ENCODE measurements at regions not wholly inside any gene's neighbourhood (a gene's known extent, or its start where the extent isn't known, plus 50 kb on each side); places are given as distances from the start of the nearest gene placed in this dataset.

DNA sequence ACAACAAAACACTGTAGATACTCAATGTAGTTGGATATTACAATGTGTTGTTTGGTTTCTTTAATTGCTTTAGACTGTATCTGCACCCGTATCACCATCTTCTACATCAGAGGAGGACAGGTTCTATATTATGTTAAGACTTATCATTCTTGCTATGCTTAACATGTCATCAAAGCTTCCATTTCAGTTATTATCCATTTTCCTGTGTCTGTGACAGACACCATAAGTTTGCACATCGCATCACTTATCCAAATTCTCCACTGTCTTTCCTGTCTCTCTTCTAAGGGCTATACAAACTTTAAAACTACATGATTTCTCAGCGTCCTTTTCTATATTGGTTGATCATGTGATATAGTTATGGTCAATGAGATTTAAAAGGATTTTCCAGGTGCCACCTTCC lies 719.0 kb downstream of the TBC1D32 start:
- DNase-seq (ENCODE audit: insufficient read length) = no peak
- no peak for FAIRE-seq
- TF ChIP-seq TAF1 (IDR thresholded peaks at IDR 0.05; ENCODE audit: borderline replicate concordance, low read depth, low read length) (no peak), POLR2A (IDR thresholded peaks at IDR 0.05; ENCODE audit: low read depth, low read length) (no peak), POLR2AphosphoS5 (IDR thresholded peaks at IDR 0.05; ENCODE audit: low read depth, low read length) (no peak)

DNA sequence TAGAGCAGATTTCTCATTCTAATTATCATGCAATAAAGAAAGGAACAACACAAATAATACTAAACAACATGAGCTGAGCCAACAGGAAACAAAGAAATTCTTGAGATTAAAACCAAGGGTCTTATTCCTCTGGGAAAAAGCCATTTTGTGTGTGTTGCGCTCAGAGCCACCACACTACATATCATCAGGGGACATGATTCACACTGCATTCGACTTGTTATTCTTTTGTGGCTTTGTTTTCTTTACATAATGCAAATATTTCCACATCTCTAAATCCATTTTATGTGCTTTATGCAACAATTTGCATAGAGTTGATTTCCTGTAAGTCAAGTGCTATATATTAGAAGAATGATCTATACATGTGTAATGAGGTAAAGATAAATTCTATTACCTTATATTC lies 719.6 kb downstream of the TBC1D32 start:
- DNase-seq (ENCODE audit: insufficient read length) (no peak), FAIRE-seq (no peak)
- TF ChIP-seq POLR2AphosphoS5 (IDR thresholded peaks at IDR 0.05; ENCODE audit: low read depth, low read length) (no peak), POLR2A (IDR thresholded peaks at IDR 0.05; ENCODE audit: low read depth, low read length) (no peak), TAF1 (IDR thresholded peaks at IDR 0.05; ENCODE audit: borderline replicate concordance, low read depth, low read length) (no peak)

- no peak for TF ChIP-seq TAF1 (IDR thresholded peaks at IDR 0.05; ENCODE audit: borderline replicate concordance, low read depth, low read length)
- no peak for TF ChIP-seq POLR2A (IDR thresholded peaks at IDR 0.05; ENCODE audit: low read depth, low read length)
- TF ChIP-seq POLR2AphosphoS5 (IDR thresholded peaks at IDR 0.05; ENCODE audit: low read depth, low read length) = no peak
- DNase-seq (ENCODE audit: insufficient read length) (no peak), FAIRE-seq (no peak)
Observed at GRCh38 chr6:120608826-120609225, 725.5 kb downstream of the TBC1D32 start.

DNA sequence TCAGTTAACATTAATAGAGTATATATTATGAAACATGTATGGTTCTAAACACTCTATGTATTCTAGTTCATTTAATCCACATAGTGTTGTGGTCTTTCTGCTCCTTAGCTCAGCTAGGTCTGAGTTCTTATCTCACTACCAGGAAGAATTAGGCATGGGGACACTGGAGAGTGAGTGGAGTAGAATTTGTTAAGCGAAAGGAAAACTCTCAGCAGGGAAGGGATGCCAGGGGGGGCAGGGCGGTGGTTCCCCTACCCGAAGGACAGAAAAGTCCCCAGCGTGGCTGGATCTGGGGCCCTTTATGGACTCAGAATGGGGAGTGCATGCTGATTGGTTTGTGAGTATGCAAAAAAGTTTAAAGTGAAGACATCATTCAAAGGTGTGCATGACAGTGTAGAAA lies 727.5 kb downstream of the TBC1D32 start:
- DNase-seq (ENCODE audit: insufficient read length) (no peak), FAIRE-seq (no peak)
- TF ChIP-seq POLR2AphosphoS5 (IDR thresholded peaks at IDR 0.05; ENCODE audit: low read depth, low read length) = no peak
- no peak for TF ChIP-seq TAF1 (IDR thresholded peaks at IDR 0.05; ENCODE audit: borderline replicate concordance, low read depth, low read length)
- no peak for TF ChIP-seq POLR2A (IDR thresholded peaks at IDR 0.05; ENCODE audit: low read depth, low read length)

- FAIRE-seq = no peak
- no peak for DNase-seq (ENCODE audit: insufficient read length)
Observed at GRCh38 chr6:120604510-120604909, 729.8 kb downstream of the TBC1D32 start.

DNA sequence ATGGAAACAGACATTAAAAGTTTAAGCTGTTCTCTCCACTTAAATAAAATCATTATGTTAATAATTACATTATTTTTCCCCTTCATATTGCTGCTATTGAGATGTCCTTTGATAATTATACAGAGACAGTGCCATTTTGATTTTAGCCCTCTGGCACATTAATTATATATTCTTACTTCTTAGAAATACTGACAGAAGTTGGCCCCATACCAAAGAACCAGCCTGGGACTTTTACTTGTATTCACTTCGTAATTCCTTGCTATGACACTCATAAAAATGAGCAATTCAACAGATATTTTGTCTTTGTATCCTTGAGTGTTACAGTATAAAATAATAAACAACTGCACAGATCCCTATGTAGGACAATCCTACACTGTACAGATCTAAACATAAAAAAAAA lies 743.7 kb downstream of the TBC1D32 start:
- TF ChIP-seq POLR2A (IDR thresholded peaks at IDR 0.05; ENCODE audit: low read depth, low read length) (no peak), TAF1 (IDR thresholded peaks at IDR 0.05; ENCODE audit: borderline replicate concordance, low read depth, low read length) (no peak), POLR2AphosphoS5 (IDR thresholded peaks at IDR 0.05; ENCODE audit: low read depth, low read length) (no peak)
- DNase-seq (ENCODE audit: insufficient read length) (no peak), FAIRE-seq (no peak)

More at GRCh38 chr6:120604510-120604909, 729.8 kb downstream of the TBC1D32 start:
- TF ChIP-seq POLR2A (IDR thresholded peaks at IDR 0.05; ENCODE audit: low read depth, low read length) = no peak
- no peak for TF ChIP-seq TAF1 (IDR thresholded peaks at IDR 0.05; ENCODE audit: borderline replicate concordance, low read depth, low read length)
- TF ChIP-seq POLR2AphosphoS5 (IDR thresholded peaks at IDR 0.05; ENCODE audit: low read depth, low read length) = no peak

- FAIRE-seq (no peak), DNase-seq (ENCODE audit: insufficient read length) (no peak)
- TF ChIP-seq TAF1 (IDR thresholded peaks at IDR 0.05; ENCODE audit: borderline replicate concordance, low read depth, low read length) (no peak), POLR2A (IDR thresholded peaks at IDR 0.05; ENCODE audit: low read depth, low read length) (no peak), POLR2AphosphoS5 (IDR thresholded peaks at IDR 0.05; ENCODE audit: low read depth, low read length) (no peak)
Observed at GRCh38 chr6:120588424-120588823, 745.9 kb downstream of the TBC1D32 start.

DNA sequence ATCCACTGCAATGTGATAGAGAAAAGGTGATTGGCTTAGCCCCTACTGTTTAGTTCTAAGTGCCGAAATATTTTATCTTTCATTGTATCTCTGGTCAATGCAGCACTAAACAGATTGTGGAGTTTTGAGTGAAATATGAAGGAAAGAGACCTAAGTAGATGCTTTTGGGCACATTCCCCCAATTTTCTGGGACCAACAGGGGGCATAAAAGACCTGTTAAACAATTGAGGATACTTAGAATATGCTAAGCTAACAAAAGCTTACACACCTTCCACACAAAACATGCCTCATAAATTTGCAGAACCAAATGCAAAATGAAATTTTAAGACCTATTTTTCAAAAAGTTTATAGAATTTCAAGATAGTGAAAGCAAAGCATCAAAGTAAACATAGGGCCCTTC lies 746.9 kb downstream of the TBC1D32 start:
- no peak for DNase-seq (ENCODE audit: insufficient read length)
- TF ChIP-seq POLR2AphosphoS5 (IDR thresholded peaks at IDR 0.05; ENCODE audit: low read depth, low read length) = no peak
- TF ChIP-seq POLR2A (IDR thresholded peaks at IDR 0.05; ENCODE audit: low read depth, low read length) = no peak
- no peak for TF ChIP-seq TAF1 (IDR thresholded peaks at IDR 0.05; ENCODE audit: borderline replicate concordance, low read depth, low read length)
- no peak for FAIRE-seq

GRCh38 chr6:120584111-120584760 lies 750.0 kb downstream of the TBC1D32 start:
- DNase-seq (ENCODE audit: insufficient read length) (no peak), FAIRE-seq (no peak)
- TF ChIP-seq TAF1 (IDR thresholded peaks at IDR 0.05; ENCODE audit: borderline replicate concordance, low read depth, low read length) = no peak

- no peak for FAIRE-seq
- TF ChIP-seq POLR2AphosphoS5 (IDR thresholded peaks at IDR 0.05; ENCODE audit: low read depth, low read length) (no peak), POLR2A (IDR thresholded peaks at IDR 0.05; ENCODE audit: low read depth, low read length) (no peak), TAF1 (IDR thresholded peaks at IDR 0.05; ENCODE audit: borderline replicate concordance, low read depth, low read length) (no peak)
- DNase-seq (ENCODE audit: insufficient read length) = no peak
Observed at GRCh38 chr6:120576061-120576460, 758.2 kb downstream of the TBC1D32 start.

- TF ChIP-seq POLR2AphosphoS5 (IDR thresholded peaks at IDR 0.05; ENCODE audit: low read depth, low read length) (no peak), POLR2A (IDR thresholded peaks at IDR 0.05; ENCODE audit: low read depth, low read length) (no peak), TAF1 (IDR thresholded peaks at IDR 0.05; ENCODE audit: borderline replicate concordance, low read depth, low read length) (no peak)
- DNase-seq (ENCODE audit: insufficient read length) (no peak), FAIRE-seq (no peak)
Observed at GRCh38 chr6:120569714-120570113, 764.6 kb downstream of the TBC1D32 start.

DNA sequence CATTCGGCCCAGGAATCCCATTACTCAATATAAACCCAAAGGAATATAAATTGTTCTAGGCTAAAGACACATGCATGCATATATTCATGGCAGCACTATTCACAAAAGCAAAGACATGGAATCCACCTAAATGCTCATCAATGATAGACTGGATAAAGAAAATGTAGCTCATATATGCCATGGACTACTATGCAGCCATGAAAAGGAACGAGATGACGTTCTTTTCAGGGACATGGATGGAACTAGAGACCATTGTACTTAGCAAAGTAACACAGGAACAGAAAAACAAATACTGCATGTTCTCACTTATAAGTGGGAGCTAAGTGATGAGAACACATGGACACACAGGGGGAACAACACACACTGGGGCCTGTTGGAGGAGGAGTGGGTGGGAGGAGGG lies 769.5 kb downstream of the TBC1D32 start:
- no peak for TF ChIP-seq POLR2AphosphoS5 (IDR thresholded peaks at IDR 0.05; ENCODE audit: low read depth, low read length)
- no peak for TF ChIP-seq TAF1 (IDR thresholded peaks at IDR 0.05; ENCODE audit: borderline replicate concordance, low read depth, low read length)
- no peak for TF ChIP-seq POLR2A (IDR thresholded peaks at IDR 0.05; ENCODE audit: low read depth, low read length)
- FAIRE-seq = no peak
- DNase-seq (ENCODE audit: insufficient read length) = no peak
